ENCODE measurements at regions not wholly inside any gene's neighbourhood (a gene's known extent, or its start where the extent isn't known, plus 50 kb on each side); places are given as distances from the start of the nearest gene placed in this dataset.
A peak's percentile ranks its signal among the peaks of the same experiment; 100 is the strongest.

DNA sequence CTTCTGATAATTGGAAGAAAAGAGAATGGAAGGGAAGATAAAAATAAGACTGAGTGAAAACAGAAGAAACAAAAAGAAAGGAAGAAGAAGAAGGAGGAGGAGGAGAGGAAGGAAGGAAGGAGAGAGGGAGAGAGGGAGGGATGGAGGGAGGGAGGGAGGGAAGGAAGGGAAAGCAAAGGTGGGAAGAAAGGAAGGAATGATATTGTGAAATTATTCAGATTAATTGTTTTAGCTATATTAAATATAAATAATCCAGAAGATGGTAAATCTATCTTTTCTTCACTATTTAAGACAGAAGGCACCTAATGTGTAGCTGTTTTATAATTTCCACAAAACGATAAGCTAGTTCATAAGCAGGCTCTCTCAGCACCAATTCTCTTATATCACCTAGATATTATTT lies 191.3 kb upstream of the LRRC7 start:
- no peak for DNase-seq

DNA sequence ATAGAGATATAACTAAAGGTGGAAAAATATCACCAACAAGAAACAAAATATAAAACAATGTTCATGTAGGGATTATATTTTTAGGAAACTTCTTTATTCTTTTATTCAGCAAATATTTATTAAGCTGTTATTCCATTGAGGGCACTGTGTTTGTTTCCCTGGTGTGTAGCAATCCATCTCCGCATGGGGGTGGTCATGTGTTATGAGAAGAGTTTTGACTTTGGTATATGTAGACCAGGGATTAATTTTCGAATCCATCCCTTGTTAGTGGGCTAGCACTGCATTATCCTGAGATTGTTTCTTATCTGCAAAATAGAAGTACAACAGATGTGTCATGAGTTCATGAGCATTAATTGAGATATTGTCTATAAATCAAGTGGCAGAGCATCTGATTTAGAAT lies 190.2 kb upstream of the LRRC7 start:
- no peak for DNase-seq

DNA sequence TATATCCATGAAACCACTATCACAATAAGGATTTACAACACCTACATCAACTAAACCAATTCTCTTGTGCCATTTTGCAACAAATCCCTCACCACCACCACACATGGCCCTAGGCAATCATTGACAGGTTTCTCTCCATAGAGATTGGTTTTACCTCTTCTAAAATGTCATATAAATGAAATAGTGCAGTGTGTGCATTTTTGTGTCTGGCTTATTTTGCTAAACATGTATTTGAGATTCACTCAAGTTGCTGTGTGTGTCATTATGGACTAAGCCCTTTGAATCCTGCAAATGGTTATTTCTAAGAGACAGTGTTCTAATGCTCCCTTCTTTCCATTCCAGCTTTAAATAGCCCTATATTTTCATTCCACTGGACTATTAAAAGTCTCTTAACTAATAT lies 179.7 kb upstream of the LRRC7 start:
- no peak for DNase-seq

DNA sequence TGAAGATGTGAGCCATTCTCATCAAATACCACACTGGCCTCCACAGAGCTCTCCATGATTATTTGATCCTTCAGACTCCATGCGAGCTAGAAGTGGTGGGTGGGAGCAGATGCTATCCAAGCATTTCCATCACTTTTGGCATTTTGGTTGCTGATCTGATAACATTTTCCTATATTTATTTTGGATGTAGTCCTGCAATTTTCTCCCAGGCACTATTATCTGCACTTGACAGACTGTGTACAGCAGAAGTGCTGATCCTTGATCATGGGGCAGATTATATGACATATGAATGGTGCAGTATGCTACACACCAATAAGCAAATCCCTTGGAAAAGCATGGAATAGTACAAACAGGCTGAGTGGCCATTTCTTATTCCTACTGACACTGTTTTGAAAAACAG lies 167.6 kb upstream of the LRRC7 start:
- no peak for DNase-seq

DNA sequence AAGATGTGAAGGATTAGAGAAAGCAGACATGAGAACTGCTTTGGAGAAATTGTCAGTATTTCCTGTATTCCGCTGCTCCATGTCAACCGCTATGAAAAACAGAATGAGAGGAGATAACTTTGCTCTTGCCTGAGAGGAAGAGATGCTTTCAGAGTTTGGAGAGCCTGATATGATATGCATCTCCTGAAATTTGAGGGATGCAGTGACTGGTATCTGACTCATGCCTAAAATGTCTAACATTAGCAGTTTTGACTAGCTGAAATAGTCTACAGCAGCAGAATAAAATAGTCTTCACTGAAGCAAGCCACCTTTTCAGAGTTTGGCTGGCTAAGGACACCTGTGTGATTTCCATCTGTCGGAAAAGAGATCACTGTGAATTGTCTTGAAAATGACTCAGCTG lies 165.8 kb upstream of the LRRC7 start:
- DNase-seq, result no peak

DNA sequence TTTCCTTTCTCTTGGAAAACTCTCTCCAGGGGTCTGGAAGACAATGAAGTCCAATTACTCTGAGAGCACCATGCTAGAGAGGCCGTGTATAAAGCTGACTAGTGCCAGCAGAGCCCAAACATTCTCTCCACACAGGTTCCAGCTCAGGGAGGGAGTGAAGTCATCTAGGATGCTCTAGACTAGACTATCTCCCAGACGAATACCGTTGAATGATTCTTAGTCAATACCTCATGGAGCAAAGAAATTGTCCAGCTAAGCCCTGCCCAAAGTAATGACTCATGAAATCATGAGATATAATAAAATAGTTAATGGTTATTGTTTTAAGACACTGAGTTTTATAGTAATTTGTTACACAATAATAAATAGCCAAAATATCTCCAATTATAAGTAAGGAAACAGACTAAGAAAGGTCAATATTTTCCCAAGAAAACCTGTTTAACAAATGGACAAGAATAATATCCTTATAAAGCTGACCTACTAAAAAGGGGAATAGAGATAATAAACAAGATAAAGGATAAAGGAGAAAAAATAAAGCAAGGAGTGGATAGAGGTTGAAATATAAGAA lies 163.9 kb upstream of the LRRC7 start:
- DNase-seq, result no peak

DNA sequence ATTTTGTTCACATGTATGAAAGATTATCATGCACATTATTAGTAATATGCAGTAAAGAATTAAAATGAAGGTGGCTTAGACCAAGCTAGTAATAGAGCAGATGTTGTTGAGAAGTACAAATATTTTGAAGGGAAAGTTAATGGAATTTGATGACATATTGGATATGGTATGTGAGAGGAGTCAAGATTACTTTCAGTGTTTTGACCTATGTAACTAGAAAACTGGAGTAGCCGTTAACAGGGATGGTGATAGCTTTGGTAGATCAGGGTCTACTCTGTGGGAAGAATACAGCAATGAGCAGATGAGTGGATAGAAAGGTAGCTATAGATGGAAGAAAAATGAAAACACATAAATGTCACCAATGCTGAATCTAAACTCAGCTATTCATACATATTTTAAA lies 163.2 kb upstream of the LRRC7 start:
- no peak for DNase-seq

DNA sequence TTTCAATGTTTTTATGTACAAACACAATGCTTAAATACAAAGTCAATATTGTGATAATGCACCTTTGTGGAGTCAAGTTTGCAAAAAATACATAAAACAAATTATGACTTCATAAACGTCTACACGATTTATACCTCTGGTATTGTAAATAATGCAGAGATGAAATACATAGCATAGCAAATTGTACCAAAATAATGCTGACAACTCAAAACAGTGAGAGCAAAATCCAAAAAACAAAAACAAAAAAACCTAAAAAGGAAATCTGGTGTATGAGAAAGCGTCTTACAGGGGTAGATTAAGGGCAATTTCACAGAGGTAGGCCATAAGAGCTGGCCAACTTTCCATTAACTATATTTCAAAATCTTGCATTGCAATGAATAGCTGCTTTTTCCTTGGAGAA lies 161.5 kb upstream of the LRRC7 start:
- DNase-seq, result no peak

DNA sequence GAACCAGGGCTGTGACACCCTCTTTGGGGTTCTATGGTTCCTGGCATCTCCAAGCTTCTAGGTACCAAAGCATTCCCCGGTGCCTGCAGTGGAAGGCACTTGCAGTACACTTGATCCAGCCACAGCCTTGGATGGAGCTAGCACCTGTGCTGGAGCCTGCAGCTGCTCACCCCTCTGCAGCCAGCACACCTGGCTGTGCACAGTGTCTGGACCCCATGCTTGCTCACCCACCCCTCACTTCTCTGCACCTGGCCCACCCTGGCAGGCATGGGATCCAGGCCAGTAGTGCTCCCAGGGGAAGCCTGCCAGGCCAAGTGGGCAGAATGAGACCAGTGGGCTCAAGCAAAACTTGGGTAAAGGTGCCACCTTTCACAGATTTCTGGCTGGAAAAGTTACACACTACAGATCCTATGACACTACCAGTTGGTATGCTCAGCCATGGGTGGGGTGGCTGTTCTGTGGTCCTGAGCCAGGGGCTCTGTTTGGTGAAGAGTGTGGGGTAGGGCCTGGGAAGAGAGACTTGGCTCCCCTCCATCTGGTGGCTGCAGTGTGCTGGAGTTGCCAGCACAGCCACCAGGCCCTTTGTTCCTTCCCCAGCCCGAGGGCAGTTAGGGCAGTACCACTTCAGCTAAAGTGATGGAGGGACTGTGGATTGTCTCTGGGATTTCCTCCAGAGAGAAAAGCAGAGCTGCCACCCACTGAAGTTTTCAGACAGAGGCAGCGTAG lies 157.8 kb upstream of the LRRC7 start:
- DNase-seq, result peak; percentile 3

DNA sequence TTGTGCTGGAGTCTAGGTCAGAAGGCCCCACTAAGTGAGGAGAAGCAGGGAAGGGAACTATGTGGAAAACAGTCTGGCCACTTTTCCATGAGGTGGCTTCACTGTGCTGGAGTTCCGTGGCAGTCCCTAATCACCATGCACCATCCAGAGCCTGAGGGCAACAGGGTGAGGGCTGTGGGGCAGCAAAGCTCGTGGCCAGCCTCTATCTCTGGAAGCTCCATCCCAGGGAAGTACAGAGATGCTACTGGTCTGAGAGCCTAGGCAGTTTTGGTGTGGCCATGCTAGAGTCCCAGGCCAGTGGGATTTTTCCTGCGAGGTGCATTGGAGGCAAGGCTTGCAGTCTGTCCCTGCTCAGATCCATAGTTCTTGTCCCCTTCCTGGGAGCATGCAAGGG lies 157.3 kb upstream of the LRRC7 start:
- no peak for DNase-seq

DNA sequence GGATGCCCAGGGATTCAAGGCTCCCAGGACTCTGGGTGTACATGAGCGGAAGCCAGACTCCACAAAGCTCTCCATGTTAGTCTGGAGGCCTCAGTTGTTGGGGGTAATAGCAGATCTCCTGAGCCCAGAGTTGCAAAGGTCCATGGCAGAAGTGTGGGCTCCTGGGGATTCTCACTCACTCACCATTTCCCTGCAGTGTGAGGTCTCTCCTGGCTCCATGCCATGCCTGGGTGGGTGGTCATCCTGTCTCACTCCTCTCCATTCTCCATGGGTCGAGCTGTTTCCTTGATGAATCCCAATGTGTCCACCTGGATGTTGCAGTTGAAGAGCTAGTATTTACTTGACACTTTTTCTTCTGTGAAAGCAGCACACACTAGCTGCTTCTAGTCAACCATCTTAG lies 156.8 kb upstream of the LRRC7 start:
- no peak for DNase-seq

DNA sequence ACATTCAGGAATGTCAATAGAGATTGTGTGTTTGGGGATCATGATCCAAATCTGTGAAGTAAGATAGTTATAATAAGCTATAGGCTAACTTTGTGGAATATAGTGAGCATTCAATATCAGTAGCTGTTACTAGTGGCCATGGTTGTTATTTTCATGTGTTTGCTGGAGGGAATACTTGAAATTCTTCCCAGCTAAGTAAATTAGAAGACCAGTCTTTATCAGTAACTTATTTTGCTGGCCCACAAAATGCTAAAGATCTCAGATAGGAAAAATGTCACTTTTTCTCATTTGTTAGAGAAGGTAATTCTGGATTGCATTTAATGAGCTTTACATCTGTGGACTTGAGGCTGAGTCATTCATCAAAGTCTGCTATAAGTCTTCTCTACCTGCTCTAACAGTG lies 156.1 kb upstream of the LRRC7 start:
- no peak for DNase-seq

DNA sequence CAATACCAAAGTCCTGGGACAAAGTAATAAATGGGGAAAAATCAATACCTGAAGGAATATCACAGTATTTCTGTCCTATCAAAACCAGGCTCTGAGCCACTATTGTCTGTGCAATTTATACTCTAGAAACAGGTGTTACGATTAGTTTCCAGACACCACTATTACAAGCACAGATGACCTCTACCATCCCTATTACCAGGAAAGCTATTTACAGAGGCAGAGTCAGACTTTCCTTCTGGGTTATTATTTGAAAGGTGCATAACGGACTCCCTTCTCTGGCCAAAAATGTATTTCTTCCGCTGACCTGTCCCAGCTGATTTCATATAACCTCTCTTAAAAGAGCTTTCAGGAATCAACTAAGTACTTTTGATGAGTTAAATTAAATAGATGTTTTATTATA lies 154.6 kb upstream of the LRRC7 start:
- no peak for DNase-seq

DNA sequence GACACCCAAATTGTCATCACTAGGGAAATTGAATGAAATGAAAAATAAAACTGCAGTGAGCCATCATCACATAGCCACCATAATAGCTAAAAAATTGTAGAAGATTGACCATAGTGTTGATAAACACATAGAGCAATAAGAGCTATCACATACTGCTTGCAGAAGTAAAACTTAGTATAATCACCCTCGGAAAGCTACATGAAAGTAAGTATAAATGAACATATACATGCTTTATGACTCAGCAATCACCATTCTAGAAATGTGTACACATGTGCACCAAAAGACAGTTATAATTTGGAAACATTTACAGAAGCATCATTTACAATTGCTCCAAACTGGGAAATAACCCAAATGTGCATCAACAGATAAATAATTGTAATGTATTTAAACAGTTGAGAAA lies 153.1 kb upstream of the LRRC7 start:
- no peak for DNase-seq

DNA sequence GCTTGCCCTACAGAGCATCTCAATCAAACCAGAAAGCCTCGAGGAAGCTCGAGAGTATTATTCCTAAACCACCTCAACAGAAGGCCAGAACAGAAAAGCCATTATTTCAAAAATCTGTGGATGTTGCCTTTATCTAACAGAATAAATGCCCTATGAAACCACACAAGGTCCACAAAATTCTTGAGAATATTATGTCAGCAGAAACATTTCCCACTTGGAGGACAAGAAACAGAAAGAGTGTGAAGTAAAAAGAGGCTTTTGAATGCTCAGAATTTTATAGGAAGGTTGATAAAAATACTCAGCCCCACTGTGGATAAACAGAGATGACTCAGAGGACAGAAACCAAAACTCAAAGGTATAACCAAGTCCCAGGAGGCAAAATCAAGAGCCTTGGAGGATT lies 146.4 kb upstream of the LRRC7 start:
- no peak for DNase-seq

DNA sequence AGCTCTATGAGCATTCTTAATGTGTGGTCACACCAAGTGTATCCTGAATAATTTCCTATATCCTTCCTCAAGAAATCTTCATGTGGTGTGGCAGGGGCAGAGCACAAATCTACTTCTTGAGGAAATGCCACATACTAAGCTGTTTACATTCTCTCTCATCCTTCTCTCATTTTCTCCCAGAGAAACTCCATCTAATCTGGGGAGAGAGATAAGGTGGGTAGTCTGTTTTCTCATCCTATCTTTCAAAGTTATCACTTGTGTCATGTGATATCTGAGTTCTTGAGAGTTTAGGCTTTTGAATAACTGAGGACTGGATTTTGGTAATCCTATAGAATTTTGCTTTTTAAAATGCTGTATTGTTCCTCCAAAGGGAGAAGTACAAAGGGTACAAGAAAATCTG lies 141.9 kb upstream of the LRRC7 start:
- no peak for DNase-seq

DNA sequence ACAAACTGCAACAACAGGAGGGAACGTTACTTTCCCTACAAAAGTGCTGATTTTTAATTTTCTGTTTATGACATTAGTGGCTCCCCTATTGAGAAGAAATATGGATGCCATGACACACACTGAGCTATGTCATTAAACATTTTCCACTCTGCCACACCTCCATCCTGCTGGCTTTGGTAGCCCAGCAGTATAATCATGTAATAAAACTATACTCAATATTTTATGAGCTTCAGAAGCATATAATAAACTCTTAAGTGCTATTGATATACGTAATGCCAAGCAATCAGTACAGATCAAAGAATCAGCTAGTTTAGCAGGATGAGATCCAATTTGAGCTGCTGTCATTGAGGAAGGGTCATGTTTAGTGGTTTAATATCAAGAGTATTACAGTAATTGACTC lies 141.3 kb upstream of the LRRC7 start:
- no peak for DNase-seq

DNA sequence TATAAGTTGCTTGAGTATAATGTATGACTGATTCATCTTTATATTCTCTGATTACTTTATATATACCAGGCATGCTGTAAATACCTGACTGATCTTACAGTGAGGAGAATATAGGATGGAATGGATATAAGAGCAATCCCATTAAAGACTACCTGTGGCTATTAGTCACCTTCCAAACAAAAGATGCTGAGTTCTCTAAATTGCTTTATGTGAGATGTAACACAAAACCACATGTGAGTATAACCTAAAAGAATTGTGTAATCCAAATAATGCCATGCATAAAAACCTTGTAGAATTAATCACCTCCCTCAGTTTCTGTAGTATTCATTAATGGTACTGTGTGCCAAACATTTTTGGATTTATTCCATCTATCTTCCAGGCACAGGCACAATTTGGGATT lies 134.6 kb upstream of the LRRC7 start:
- DNase-seq, result no peak

DNA sequence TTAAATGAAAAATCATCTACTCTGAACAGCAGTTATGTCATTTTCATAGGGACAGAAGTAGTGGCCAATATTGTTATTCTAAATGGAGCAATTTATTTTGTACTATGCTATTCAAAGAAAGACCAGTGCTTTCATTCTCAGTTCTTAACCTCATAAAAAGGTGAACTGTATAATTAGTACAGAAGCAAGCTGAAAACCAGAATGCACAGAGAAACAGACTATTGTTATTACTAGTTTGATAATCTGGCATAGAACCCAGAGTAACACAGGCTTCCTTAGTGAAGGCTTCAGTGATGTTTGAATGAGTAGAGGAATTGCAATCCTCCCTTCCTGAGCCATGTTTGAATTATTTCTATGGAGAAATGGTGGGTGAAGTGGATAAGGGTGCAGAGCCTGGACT lies 131.6 kb upstream of the LRRC7 start:
- no peak for DNase-seq

DNA sequence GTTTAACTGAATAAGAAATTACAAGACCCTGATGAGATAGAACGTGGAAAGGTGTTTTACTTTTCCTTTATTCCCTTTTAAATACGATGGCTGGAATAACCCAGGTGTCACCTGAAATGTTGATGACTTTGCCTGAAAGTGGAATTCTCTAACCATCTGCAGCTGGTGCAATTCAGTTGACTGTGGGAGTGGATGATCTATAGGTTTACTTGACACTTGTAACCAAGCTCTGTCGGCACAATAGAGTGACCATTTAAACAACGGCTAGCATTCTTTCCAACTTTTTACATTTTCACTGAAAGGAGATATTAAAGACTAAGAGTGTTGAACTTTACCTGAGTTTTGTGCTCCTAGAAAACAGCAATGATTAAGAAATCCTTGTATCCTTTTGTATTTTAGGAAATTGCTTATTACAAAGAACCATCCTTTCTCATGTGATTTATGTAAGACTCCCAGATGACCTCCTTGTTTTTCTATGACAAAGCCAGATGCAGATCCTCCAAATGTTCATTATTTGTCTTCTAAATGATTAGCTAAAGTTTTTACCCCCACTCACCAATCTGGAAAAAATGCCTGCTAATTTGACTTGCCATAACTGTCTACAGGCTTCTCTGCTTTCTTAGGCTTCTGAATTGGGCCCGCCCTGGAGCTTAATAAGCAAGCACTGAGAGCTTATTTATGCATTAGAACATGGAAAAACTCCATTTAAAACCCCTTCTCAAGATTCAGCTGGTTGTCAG lies 129.5 kb upstream of the LRRC7 start:
- no peak for DNase-seq

DNA sequence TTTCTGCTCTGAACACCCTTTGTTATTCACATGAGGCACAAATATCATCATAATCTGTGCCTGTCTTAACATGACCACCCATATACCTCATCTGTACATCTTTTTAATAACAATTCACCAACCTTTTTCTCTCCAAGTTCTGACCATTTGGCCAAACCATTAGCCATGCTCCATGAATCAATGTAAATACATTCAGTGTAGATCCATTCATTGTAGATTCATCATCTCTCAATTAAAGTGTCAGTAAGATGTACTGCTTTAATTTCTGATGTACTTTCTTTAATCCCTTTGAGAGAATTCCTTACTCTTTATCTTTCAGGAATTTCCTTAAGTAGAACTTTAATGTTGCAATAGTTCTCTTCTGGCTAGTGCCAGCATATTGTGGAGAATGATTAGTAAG lies 126.2 kb upstream of the LRRC7 start:
- no peak for DNase-seq

DNA sequence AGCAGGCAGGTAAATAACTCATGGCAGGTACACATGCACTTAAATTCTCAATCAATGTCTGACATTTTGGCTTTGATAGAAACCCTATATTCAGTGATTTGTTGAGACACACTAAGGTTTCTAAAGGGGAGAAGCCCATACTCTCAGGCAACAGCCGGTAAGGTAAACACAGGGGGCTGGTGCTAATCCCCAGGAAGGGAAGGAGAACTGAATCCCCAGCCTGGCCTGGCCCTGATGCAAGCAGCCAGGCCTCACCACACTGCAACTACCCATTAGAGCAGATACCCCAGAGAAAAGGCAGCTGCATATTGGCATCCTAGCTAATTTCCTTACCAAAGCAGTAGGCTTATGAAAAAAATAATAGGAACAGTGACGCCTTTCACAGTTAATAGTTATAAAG lies 116.5 kb upstream of the LRRC7 start:
- no peak for DNase-seq

DNA sequence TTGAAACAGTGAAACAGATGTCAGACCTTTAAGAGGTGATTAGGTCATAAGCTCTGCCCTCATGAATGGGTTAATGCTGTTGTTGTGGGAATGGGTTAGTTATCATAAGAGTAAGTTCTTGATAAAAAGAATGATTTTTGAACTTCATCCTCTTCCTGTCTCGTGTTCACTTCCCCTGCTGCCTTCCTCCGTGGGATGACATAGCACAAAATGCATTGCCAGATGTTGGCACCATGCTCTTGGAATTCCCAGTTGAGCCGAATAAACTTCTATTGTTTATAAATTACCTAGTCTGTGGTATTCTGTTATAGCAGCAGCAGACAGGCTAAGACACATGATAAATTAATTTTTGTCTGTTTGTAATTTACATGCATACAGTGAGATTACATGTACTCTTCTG lies 112.0 kb upstream of the LRRC7 start:
- DNase-seq, result no peak

DNA sequence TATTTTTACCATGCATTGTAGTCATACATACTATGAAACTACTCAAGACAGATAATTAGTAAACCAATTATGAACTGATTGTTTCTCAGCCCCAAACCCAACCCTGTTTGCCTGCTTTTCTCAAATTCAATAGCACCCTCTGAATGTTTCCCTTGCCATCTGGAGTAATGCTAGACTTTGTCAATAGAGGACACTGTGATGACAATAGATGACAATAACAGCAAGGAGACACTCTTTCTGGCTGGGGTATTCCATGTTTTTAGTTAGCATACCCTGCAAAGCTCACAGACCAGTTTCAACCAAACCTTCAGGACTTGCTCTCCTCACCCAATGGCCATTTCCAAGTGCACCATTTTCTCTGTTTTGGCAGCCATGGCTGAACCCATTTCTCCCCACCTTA lies 108.5 kb upstream of the LRRC7 start:
- no peak for DNase-seq

DNA sequence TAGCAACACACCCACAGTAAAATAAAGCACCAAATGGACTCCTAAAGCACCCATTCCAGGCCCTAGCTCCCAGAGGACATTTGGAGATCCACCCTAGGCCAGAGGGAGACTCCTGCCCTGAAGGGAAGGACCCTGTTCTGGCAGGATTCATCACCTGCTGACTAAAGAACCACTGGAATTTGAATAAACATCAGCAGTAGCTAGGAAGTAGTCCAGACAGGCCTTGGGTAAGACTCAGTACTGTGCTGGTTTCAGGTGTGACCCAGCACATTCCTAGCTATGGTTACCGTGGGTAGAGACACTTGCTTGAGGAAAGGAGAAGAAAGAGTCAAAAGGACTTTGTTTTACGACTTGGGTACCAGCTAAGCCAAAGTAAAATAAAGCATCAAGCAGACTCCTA lies 92.7 kb upstream of the LRRC7 start:
- no peak for DNase-seq
